GM23338 (cell line): ENCODE measurements at regions not wholly inside any gene's neighbourhood (a gene's known extent, or its start where the extent isn't known, plus 50 kb on each side); places are given as distances from the start of the nearest gene placed in this dataset.
"Not testable (repeated sequence)": the region's sequence is repeated elsewhere in the genome, so short reads cannot be mapped to it uniquely, and the experiment has no call there.

Experiments
- CREB1 ChIP-seq: fragments of 250-450 bp; sonication (Bioruptor Pico); IDR thresholded peaks from 2 replicates; pipeline ENCODE4 v1.5.0; 2020; ENCODE audit warnings: low read depth, mild to moderate bottlenecking, moderate library complexity
- EZH2 ChIP-seq: fragments of 200-600 bp; sonication (generic); IDR thresholded peaks from one replicate; pipeline ENCODE4 v1.8.0; 2017; ENCODE audit warnings: antibody characterized with exemption, mild to moderate bottlenecking, low read depth; ENCODE audit not compliant: unreplicated experiment
- POLR2AphosphoS5 ChIP-seq: IDR thresholded peaks from 2 replicates; pipeline ENCODE4 v1.6.1; 2016; ENCODE audit warnings: antibody characterized with exemption, low read depth
- TF ChIP-seq, protein P1 (sequence below), 2 experiments: fragments of 200-600 bp in 1 of 2; sonication (generic) in 1 of 2; conservative IDR thresholded peaks; 2 replicates each; pipeline versions ENCODE4 v1.5.1 to v1.6.1; 2016 to 2017; ENCODE audit warnings: antibody characterized with exemption in 2 of 2, low read depth in 2 of 2, mild to moderate bottlenecking in 2 of 2, moderate library complexity in 1 of 2
- TF ChIP-seq, protein P2 (sequence below): IDR thresholded peaks from one replicate; pipeline ENCODE4 v1.6.1; 2018; ENCODE audit warnings: antibody characterized with exemption; ENCODE audit not compliant: unreplicated experiment

DNA sequence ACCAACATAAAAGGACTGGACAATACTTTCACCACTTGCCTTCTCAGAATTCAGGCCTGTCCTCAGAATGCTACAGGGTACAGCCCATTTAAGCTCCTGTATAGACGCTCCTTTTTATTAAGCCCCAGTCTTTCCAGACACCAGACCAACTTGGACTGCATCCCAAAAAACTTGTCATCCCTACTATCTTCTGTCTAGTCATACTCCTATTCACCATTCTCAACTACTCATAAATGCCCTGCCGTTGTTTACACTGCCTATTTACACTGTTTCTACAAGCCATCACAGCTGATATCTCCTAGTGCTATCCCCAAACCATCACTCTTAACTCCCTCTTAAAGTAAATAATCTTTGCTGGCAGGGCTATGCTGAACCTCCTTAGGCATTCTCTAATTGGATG is 123.2 kb upstream of the RMP24 start:
- TF ChIP-seq, protein P1, sequence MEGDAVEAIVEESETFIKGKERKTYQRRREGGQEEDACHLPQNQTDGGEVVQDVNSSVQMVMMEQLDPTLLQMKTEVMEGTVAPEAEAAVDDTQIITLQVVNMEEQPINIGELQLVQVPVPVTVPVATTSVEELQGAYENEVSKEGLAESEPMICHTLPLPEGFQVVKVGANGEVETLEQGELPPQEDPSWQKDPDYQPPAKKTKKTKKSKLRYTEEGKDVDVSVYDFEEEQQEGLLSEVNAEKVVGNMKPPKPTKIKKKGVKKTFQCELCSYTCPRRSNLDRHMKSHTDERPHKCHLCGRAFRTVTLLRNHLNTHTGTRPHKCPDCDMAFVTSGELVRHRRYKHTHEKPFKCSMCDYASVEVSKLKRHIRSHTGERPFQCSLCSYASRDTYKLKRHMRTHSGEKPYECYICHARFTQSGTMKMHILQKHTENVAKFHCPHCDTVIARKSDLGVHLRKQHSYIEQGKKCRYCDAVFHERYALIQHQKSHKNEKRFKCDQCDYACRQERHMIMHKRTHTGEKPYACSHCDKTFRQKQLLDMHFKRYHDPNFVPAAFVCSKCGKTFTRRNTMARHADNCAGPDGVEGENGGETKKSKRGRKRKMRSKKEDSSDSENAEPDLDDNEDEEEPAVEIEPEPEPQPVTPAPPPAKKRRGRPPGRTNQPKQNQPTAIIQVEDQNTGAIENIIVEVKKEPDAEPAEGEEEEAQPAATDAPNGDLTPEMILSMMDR (conservative IDR thresholded peaks at IDR 0.05; ENCODE audit: low read depth in 2 of 2) = not testable (repeated sequence)
- not testable (repeated sequence) for TF ChIP-seq EZH2; POLR2AphosphoS5; CREB1 (CRISPR knock-in tag)
- TF ChIP-seq, protein P2, sequence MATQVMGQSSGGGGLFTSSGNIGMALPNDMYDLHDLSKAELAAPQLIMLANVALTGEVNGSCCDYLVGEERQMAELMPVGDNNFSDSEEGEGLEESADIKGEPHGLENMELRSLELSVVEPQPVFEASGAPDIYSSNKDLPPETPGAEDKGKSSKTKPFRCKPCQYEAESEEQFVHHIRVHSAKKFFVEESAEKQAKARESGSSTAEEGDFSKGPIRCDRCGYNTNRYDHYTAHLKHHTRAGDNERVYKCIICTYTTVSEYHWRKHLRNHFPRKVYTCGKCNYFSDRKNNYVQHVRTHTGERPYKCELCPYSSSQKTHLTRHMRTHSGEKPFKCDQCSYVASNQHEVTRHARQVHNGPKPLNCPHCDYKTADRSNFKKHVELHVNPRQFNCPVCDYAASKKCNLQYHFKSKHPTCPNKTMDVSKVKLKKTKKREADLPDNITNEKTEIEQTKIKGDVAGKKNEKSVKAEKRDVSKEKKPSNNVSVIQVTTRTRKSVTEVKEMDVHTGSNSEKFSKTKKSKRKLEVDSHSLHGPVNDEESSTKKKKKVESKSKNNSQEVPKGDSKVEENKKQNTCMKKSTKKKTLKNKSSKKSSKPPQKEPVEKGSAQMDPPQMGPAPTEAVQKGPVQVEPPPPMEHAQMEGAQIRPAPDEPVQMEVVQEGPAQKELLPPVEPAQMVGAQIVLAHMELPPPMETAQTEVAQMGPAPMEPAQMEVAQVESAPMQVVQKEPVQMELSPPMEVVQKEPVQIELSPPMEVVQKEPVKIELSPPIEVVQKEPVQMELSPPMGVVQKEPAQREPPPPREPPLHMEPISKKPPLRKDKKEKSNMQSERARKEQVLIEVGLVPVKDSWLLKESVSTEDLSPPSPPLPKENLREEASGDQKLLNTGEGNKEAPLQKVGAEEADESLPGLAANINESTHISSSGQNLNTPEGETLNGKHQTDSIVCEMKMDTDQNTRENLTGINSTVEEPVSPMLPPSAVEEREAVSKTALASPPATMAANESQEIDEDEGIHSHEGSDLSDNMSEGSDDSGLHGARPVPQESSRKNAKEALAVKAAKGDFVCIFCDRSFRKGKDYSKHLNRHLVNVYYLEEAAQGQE = not testable (repeated sequence)
